ENCODE measurements at regions not wholly inside any gene's neighbourhood (a gene's known extent, or its start where the extent isn't known, plus 50 kb on each side); places are given as distances from the start of the nearest gene placed in this dataset.

GRCh38 chr10:94225589-94225988 is 137.2 kb downstream of the NOC3L start:
- no peak overlapping the region for H3K4me3 ChIP-seq (ENCODE audit: low read depth, low read length)
- DNase-seq (ENCODE audit: low read depth): no peak
- TF ChIP-seq, protein P1, sequence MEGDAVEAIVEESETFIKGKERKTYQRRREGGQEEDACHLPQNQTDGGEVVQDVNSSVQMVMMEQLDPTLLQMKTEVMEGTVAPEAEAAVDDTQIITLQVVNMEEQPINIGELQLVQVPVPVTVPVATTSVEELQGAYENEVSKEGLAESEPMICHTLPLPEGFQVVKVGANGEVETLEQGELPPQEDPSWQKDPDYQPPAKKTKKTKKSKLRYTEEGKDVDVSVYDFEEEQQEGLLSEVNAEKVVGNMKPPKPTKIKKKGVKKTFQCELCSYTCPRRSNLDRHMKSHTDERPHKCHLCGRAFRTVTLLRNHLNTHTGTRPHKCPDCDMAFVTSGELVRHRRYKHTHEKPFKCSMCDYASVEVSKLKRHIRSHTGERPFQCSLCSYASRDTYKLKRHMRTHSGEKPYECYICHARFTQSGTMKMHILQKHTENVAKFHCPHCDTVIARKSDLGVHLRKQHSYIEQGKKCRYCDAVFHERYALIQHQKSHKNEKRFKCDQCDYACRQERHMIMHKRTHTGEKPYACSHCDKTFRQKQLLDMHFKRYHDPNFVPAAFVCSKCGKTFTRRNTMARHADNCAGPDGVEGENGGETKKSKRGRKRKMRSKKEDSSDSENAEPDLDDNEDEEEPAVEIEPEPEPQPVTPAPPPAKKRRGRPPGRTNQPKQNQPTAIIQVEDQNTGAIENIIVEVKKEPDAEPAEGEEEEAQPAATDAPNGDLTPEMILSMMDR (IDR thresholded peaks at IDR 0.05; ENCODE audit: control insufficient read depth, extremely low read depth, insufficient read depth): no peak

GRCh38 chr10:94230134-94230785 is 132.5 kb downstream of the NOC3L start:
- H3K4me3 ChIP-seq (ENCODE audit: low read depth, low read length): no peak overlapping the region
- TF ChIP-seq, protein P1 (IDR thresholded peaks at IDR 0.05; ENCODE audit: control insufficient read depth, extremely low read depth, insufficient read depth): no peak
- DNase-seq (ENCODE audit: low read depth): no peak

- TF ChIP-seq, protein P1 (IDR thresholded peaks at IDR 0.05; ENCODE audit: control insufficient read depth, extremely low read depth, insufficient read depth): no peak
- DNase-seq (ENCODE audit: low read depth): no peak
- no peak overlapping the region for H3K4me3 ChIP-seq (ENCODE audit: low read depth, low read length)
Measured at GRCh38 chr10:94232711-94233383, 129.9 kb downstream of the NOC3L start.

GRCh38 chr10:94235461-94235860 is 127.3 kb downstream of the NOC3L start:
- no peak overlapping the region for H3K4me3 ChIP-seq (ENCODE audit: low read depth, low read length)
- no peak for DNase-seq (ENCODE audit: low read depth)
- TF ChIP-seq, protein P1 (IDR thresholded peaks at IDR 0.05; ENCODE audit: control insufficient read depth, extremely low read depth, insufficient read depth): no peak

DNA sequence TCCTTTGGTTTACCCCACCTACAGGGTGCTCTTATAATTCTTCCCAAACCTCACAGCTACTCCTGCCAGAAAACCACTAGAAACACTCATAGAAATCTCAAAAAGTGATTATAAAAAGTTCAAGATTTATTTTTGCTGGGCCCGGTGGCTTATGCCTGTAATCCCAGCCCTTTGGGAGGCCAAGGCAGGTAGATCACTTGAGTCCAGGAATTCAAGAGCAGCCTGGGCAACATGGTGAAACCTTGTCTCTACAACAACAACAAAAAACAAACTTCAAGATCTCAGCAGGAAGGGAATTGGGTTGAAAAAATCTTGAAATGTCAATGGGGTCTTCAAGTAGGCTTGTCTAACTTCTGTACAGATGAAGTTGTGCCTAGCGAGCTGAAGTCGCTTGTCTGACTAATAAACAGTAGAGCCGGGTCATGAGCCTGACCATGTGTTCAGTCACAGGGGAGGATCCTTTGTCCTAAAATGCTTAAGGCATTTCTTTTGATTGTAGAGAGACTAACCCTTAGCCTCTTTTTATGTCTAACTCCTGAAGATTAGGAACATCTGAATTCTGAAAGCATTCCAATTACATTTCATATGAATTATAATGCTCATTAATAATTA is 124.6 kb downstream of the NOC3L start:
- no peak overlapping the region for H3K4me3 ChIP-seq (ENCODE audit: low read depth, low read length)
- TF ChIP-seq, protein P1 (IDR thresholded peaks at IDR 0.05; ENCODE audit: control insufficient read depth, extremely low read depth, insufficient read depth): no peak
- DNase-seq (ENCODE audit: low read depth): no peak

DNA sequence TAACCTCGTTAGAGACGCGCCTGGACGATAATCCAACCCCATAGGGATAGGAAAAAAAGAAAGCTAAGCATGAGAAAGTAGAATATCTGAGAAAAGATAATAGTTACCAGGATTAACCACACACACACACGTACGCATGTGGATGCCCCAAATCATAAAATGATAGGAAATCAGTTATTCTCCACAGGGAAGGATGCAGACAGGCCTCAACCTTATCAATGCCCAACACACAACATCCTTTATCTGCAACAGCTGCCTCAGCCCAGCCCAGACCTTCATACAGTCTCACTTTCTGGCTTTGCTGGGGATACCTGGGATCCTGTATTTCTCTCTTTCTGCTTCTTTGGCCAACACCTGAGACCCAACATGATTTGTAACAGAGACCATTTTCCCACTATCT is 123.0 kb downstream of the NOC3L start:
- TF ChIP-seq, protein P1 (IDR thresholded peaks at IDR 0.05; ENCODE audit: control insufficient read depth, extremely low read depth, insufficient read depth): no peak
- DNase-seq (ENCODE audit: low read depth): no peak
- no peak overlapping the region for H3K4me3 ChIP-seq (ENCODE audit: low read depth, low read length)
